Left ventricle myocardium inferior (tissue), 1 donor: ENCODE measurements at regions not wholly inside any gene's neighbourhood (a gene's known extent, or its start where the extent isn't known, plus 50 kb on each side); places are given as distances from the start of the nearest gene placed in this dataset.

Experiments used
- DNase-seq: peaks from one replicate; pipeline ENCODE4 v3.0.0-alpha.2; 2020
- H3K27ac ChIP-seq: fragments of 200-600 bp; replicated peaks from 2 replicates; pipeline ENCODE4 v1.8.0; 2021
- H3K27me3 ChIP-seq: fragments of 200-600 bp; 2 replicates; pipeline ENCODE4 v1.8.0; 2021; ENCODE audit warnings: low read depth
- H3K36me3 ChIP-seq: fragments of 200-600 bp; 2 replicates; pipeline ENCODE4 v1.8.0; 2021
- H3K4me1 ChIP-seq: fragments of 200-600 bp; 2 replicates; pipeline ENCODE4 v1.8.0; 2021
- H3K4me3 ChIP-seq: fragments of 200-600 bp; 2 replicates; pipeline ENCODE4 v1.8.0; 2021; ENCODE audit warnings: mild to moderate bottlenecking, moderate library complexity
- H3K9me3 ChIP-seq: fragments of 200-600 bp; replicated peaks from 2 replicates; pipeline ENCODE4 v1.8.0; 2021
- CTCF ChIP-seq: fragments of 200-600 bp; IDR thresholded peaks from 2 replicates; pipeline ENCODE4 v1.8.0; 2021; ENCODE audit warnings: antibody characterized with exemption, mild to moderate bottlenecking, borderline replicate concordance
- intact Hi-C: fragments of 100-400 bp; cut with micrococcal nuclease; formaldehyde crosslinking; loops from one replicate; pipeline ENCODE4 v1.11.0; 2022
- donor health status: DM: no; HTN: yes; CAD: no; lungs with severe emphysema.

DNA sequence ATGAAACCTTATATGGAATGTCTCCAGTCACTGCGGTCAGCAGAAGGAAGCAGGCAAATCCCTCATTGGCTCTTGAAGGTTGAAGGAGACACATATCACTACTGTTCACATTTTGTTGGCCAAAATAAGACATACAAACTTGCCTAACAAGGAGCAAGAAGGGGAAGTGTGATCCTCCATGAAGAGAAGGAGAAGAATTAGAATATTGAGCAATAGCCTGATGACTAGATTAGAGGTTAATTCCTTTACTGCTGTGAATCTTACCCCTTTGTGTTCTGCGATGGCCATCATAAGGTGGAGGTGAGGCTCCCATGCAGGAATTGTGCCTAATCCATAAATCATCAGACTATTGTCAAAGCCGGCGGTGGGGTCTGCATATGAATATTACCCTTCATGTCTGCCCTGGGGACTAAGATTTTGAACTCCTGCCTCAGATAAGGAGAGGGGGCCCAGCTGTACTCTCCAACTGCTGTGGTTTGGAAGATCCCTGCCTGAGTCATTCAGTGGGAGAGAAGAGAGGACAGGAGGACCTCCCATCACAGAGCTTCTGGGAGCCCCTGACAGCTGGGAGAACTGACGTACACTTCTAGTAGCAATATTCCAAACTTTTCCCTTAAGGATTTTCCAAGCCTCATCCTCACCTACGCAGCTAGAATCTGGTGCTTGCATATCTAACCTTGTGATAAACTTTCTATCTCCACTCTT is 398.5 kb downstream of the REEP3 start:
- H3K36me3 ChIP-seq: no peaks in the 10 kb centered on the region
- no peaks in the 10 kb centered on the region for H3K9me3 ChIP-seq
- no peak for TF ChIP-seq CTCF
- no peaks in the 10 kb centered on the region for H3K4me1 ChIP-seq
- no peak overlapping the region for H3K4me3 ChIP-seq
- DNase-seq: no peak
- H3K27me3 ChIP-seq: peaks cover 4% of the 10 kb centered on the region
- H3K27ac ChIP-seq: no peak overlapping the region
- intact Hi-C loops: no loop called here

GRCh38 chr10:63920926-63921325 is 399.7 kb downstream of the REEP3 start:
- H3K9me3 ChIP-seq: no peaks in the 10 kb centered on the region
- no peak overlapping the region for H3K27ac ChIP-seq
- no peak for DNase-seq
- no peaks in the 10 kb centered on the region for H3K36me3 ChIP-seq
- no peaks in the 10 kb centered on the region for H3K4me1 ChIP-seq
- no peak overlapping the region for H3K4me3 ChIP-seq
- TF ChIP-seq CTCF: no peak
- peaks cover 4% of the 10 kb centered on the region for H3K27me3 ChIP-seq
- intact Hi-C loops: no loop called here

DNA sequence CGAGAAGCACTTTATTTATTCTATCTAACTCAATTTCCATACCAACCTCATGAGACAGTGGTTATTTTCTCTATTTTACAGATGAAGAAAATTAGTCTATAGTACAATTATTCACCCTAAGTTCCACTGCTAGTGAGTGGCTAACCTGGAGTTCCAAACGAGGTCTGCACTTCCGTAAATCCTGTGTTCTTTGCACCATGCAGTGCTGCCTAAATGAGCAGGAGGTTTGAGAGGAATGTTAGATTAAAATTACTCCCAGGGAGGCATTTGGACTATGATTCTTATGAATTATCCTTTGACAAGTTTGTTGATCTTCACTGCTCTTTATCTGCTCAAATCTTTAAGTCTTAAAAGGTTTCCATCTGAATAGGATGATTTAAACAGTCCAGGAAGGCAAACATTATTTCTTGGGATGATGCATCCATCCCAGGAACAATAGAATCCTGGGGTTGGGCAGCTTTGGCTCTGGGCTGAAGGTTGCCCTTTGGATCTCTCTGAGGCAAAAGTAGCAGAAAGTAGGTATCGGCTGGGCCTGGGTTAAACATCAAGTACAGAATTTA is 400.8 kb downstream of the REEP3 start:
- Histone ChIP-seq H3K27me3 (peaks cover 4% of the 10 kb centered on the region), H3K4me3 (no peak overlapping the region), H3K4me1 (no peaks in the 10 kb centered on the region), H3K9me3 (no peaks in the 10 kb centered on the region), H3K36me3 (no peaks in the 10 kb centered on the region), H3K27ac (no peak overlapping the region)
- no peak for TF ChIP-seq CTCF
- no peak for DNase-seq
- intact Hi-C loops: no loop called here

GRCh38 chr10:63922468-63923284 is 401.5 kb downstream of the REEP3 start:
- H3K4me1 ChIP-seq: no peaks in the 10 kb centered on the region
- H3K36me3 ChIP-seq: no peaks in the 10 kb centered on the region
- H3K9me3 ChIP-seq: no peaks in the 10 kb centered on the region
- no peak for TF ChIP-seq CTCF
- H3K27me3 ChIP-seq: peaks cover 4% of the 10 kb centered on the region
- DNase-seq: no peak
- no peak overlapping the region for H3K27ac ChIP-seq
- intact Hi-C loops: no loop called here
- no peak overlapping the region for H3K4me3 ChIP-seq

DNA sequence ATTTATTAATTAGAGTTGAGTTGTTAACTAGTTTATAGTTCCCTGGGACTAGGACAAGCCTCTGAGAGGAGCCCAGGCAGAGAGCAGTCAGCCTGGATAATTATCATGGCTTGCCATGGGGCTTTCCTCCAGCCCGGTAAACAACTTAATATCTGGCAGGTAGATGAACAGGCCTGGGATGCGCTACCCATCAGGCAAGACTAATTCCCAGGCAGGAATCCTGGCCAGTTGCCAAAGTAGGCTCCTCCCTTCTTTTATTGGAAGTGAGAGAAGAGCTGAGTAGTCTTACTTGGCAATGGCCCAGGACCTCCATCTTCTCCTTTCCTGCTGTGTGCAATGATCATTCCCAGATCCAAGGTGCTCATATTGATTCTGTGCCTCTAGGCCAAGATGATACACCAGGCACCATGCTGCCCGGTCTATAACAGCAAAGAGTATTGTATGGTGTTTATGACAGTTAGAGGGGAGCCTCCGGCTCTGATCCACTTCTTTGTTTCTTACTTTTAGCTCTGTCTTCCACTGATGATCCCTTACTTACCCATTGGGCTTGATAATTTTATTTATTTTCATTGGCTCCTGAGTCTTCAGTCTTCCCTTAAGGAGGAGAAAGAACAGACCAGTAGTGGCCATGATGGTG is 408.7 kb downstream of the REEP3 start:
- no peak for DNase-seq
- Histone ChIP-seq H3K9me3 (no peaks in the 10 kb centered on the region), H3K36me3 (no peaks in the 10 kb centered on the region), H3K27ac (no peak overlapping the region), H3K27me3 (peaks cover 9% of the 10 kb centered on the region), H3K4me1 (no peaks in the 10 kb centered on the region), H3K4me3 (no peak overlapping the region)
- TF ChIP-seq CTCF: no peak
- intact Hi-C loops: no loop called here
